DOHH2 (cell line): ENCODE measurements at regions not wholly inside any gene's neighbourhood (a gene's known extent, or its start where the extent isn't known, plus 50 kb on each side); places are given as distances from the start of the nearest gene placed in this dataset.

Experiments
- CTCF ChIP-seq: fragments of 200-600 bp; sonication (generic); IDR thresholded peaks from one replicate; pipeline ENCODE4 v1.5.1; 2014; ENCODE audit warnings: antibody characterized with exemption, mild to moderate bottlenecking, low read depth, low read length; ENCODE audit not compliant: poor library complexity, severe bottlenecking
- EZH2phosphoT487 ChIP-seq: fragments of 200-600 bp; sonication (generic); IDR thresholded peaks from 2 replicates; pipeline ENCODE4 v1.6.1; 2017; ENCODE audit warnings: borderline replicate concordance, mild to moderate bottlenecking, antibody characterized with exemption, low read length, moderate library complexity, mixed read lengths

GRCh38 chrX:43527801-43528200 lies 128.3 kb upstream of the MAOA start:
- TF ChIP-seq CTCF: no peak
- TF ChIP-seq EZH2phosphoT487: no peak
